ENCODE measurements at regions not wholly inside any gene's neighbourhood (a gene's known extent, or its start where the extent isn't known, plus 50 kb on each side); places are given as distances from the start of the nearest gene placed in this dataset.

DNA sequence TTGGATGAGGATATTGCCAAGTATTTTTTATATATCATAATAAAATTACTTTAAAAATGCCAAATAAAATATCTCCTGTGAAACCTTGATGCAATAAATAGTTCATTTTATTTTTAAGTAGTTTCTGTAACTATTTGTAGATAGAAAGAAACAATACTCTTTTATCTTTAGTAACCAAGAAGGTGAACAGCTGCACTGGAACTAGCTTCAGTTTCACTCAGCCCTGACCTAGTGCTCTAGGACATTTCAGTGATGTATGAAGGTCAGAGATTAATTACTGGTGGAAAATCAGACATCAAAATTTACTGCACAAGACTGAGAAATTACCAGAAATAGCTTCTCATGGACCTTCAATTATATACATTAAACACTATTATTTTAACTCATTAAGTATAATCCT, 1305.0 kb downstream of the CNTNAP5 start (continued):
- TF ChIP-seq NRF1 (conservative IDR thresholded peaks at IDR 0.05; ENCODE audit: low read depth, low read length) (no peak), MTA2 (IDR thresholded peaks at IDR 0.05; ENCODE audit: low read depth) (peak; percentile 26; the same call in 1 of the 2 replicates), TAF1 (IDR thresholded peaks at IDR 0.05; ENCODE audit: borderline replicate concordance, low read depth, low read length) (no peak), NFYA (IDR thresholded peaks at IDR 0.05; ENCODE audit: borderline replicate concordance, low read depth, low read length) (no peak), ASH2L (IDR thresholded peaks at IDR 0.05; ENCODE audit: borderline replicate concordance, low read depth) (no peak), RUNX3 (IDR thresholded peaks at IDR 0.05; ENCODE audit: low read length) (peak; percentile 41; the same call in 1 of the 2 replicates), RAD51 (IDR thresholded peaks at IDR 0.05) (no peak), TCF12 (IDR thresholded peaks at IDR 0.05; ENCODE audit: low read depth, low read length) (0 out of 2 replicates have a peak, but pooled peaks have one; percentile 26), FOXM1 (IDR thresholded peaks at IDR 0.05; ENCODE audit: low read depth, low read length) (peak; percentile 72; the same call in 1 of the 2 replicates), NR2C1 (IDR thresholded peaks at IDR 0.05) (no peak), MEF2B (IDR thresholded peaks at IDR 0.05; ENCODE audit: partially characterized antibody, poor library complexity, severe bottlenecking) (peak; percentile 73), NFIC (IDR thresholded peaks at IDR 0.05; ENCODE audit: low read depth, low read length) (peak; percentile 83), ZBED1 (IDR thresholded peaks at IDR 0.05; ENCODE audit: borderline replicate concordance) (peak; percentile 37; the same call in 1 of the 2 replicates), MEF2A (IDR thresholded peaks at IDR 0.05; ENCODE audit: insufficient read depth, low read depth, low read length) (peak; percentile 89), BHLHE40 (IDR thresholded peaks at IDR 0.05; ENCODE audit: borderline replicate concordance in 1 of 2, low read depth in 2 of 2, low read length in 1 of 2) (0 out of 4 replicates have a peak, but pooled peaks of 1 of the 2 experiments have one; percentile 34), MYB (IDR thresholded peaks at IDR 0.05; ENCODE audit: borderline replicate concordance, low read depth, low read length) (no peak), RAD21 (IDR thresholded peaks at IDR 0.05; ENCODE audit: insufficient read depth, low read depth, low read length) (no peak), HDAC6 (IDR thresholded peaks at IDR 0.05; ENCODE audit: unreplicated experiment) (no peak)
- TF ChIP-seq, protein P1, sequence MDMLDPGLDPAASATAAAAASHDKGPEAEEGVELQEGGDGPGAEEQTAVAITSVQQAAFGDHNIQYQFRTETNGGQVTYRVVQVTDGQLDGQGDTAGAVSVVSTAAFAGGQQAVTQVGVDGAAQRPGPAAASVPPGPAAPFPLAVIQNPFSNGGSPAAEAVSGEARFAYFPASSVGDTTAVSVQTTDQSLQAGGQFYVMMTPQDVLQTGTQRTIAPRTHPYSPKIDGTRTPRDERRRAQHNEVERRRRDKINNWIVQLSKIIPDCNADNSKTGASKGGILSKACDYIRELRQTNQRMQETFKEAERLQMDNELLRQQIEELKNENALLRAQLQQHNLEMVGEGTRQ (IDR thresholded peaks at IDR 0.05; ENCODE audit: borderline replicate concordance, low read depth, low read length), result no peak
- TF ChIP-seq, protein P2, sequence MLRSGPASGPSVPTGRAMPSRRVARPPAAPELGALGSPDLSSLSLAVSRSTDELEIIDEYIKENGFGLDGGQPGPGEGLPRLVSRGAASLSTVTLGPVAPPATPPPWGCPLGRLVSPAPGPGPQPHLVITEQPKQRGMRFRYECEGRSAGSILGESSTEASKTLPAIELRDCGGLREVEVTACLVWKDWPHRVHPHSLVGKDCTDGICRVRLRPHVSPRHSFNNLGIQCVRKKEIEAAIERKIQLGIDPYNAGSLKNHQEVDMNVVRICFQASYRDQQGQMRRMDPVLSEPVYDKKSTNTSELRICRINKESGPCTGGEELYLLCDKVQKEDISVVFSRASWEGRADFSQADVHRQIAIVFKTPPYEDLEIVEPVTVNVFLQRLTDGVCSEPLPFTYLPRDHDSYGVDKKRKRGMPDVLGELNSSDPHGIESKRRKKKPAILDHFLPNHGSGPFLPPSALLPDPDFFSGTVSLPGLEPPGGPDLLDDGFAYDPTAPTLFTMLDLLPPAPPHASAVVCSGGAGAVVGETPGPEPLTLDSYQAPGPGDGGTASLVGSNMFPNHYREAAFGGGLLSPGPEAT (IDR thresholded peaks at IDR 0.05; ENCODE audit: low read depth), result no peak
- TF ChIP-seq, protein P3, sequence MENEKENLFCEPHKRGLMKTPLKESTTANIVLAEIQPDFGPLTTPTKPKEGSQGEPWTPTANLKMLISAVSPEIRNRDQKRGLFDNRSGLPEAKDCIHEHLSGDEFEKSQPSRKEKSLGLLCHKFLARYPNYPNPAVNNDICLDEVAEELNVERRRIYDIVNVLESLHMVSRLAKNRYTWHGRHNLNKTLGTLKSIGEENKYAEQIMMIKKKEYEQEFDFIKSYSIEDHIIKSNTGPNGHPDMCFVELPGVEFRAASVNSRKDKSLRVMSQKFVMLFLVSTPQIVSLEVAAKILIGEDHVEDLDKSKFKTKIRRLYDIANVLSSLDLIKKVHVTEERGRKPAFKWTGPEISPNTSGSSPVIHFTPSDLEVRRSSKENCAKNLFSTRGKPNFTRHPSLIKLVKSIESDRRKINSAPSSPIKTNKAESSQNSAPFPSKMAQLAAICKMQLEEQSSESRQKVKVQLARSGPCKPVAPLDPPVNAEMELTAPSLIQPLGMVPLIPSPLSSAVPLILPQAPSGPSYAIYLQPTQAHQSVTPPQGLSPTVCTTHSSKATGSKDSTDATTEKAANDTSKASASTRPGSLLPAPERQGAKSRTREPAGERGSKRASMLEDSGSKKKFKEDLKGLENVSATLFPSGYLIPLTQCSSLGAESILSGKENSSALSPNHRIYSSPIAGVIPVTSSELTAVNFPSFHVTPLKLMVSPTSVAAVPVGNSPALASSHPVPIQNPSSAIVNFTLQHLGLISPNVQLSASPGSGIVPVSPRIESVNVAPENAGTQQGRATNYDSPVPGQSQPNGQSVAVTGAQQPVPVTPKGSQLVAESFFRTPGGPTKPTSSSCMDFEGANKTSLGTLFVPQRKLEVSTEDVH (IDR thresholded peaks at IDR 0.05; ENCODE audit: low read depth, partially characterized antibody), result no peak
- TF ChIP-seq, protein P4, sequence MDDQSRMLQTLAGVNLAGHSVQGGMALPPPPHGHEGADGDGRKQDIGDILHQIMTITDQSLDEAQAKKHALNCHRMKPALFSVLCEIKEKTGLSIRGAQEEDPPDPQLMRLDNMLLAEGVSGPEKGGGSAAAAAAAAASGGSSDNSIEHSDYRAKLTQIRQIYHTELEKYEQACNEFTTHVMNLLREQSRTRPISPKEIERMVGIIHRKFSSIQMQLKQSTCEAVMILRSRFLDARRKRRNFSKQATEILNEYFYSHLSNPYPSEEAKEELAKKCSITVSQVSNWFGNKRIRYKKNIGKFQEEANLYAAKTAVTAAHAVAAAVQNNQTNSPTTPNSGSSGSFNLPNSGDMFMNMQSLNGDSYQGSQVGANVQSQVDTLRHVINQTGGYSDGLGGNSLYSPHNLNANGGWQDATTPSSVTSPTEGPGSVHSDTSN (IDR thresholded peaks at IDR 0.05; ENCODE audit: insufficient replicate concordance, low read depth, low read length), result no peak
- TF ChIP-seq, protein P5, sequence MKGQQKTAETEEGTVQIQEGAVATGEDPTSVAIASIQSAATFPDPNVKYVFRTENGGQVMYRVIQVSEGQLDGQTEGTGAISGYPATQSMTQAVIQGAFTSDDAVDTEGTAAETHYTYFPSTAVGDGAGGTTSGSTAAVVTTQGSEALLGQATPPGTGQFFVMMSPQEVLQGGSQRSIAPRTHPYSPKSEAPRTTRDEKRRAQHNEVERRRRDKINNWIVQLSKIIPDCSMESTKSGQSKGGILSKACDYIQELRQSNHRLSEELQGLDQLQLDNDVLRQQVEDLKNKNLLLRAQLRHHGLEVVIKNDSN (IDR thresholded peaks at IDR 0.05; ENCODE audit: borderline replicate concordance, extremely low read length, insufficient read depth, low read depth, low read length), result no peak

Data from GM12878 (cell line).